HepG2 (cell line): ENCODE measurements at regions not wholly inside any gene's neighbourhood (a gene's known extent, or its start where the extent isn't known, plus 50 kb on each side); places are given as distances from the start of the nearest gene placed in this dataset.

Experiments
- ATAC-seq: fragments of 200-7000 bp; cut with Tn5 transposase; 3 replicates; pipeline ENCODE4 v1.9.1; 2020; ENCODE audit warnings: mild to moderate bottlenecking, moderate library complexity
- BruUV-seq: library from RNA; stranded (reverse); fragments of 400-500 nt; replicated peaks from 2 replicates; lab custom pipeline; 2021; lab: Mats Ljungman, UMichigan
- CTCF ChIA-PET: fragments of 300-600 bp; formaldehyde crosslinking; extraction: SDS; loops from one replicate; lab custom pipeline; 2021; ENCODE audit warnings: low total read pairs, inconsistent platforms, low intra/inter-chr PET ratio; lab: Yijun Ruan, JAX
- POLR2A ChIA-PET: fragments of 350-600 bp; sonication (Branson Sonifier 250); formaldehyde crosslinking; loops from one replicate; lab custom pipeline; 2020; ENCODE audit warnings: antibody characterized with exemption, inconsistent platforms; lab: Yijun Ruan, JAX
- DNase-seq: peaks from one replicate; pipeline ENCODE4 v3.0.0-alpha.2; 2015; ENCODE audit warnings: low spot score
- FAIRE-seq: peaks from 3 replicates; lab custom pipeline; 2011; peaks lifted over from hg19 to GRCh38; lab: Jason Lieb, UNC
- H2AFZ ChIP-seq: one replicate; pipeline ENCODE4 v1.6.1; 2011; ENCODE audit warnings: low read length, inconsistent platforms
- H3K27ac ChIP-seq: fragments of 300-600 bp; 3 replicates; pipeline ENCODE4 v1.8.0; 2011; ENCODE audit warnings: mixed run types, mild to moderate bottlenecking, mixed read lengths, low read length, inconsistent platforms; ENCODE audit not compliant: insufficient read depth; ENCODE audit errors: extremely low read length
- H3K27me3 ChIP-seq, 2 experiments: fragments of 200-600 bp in 1 of 2; 2 replicates in 1 of 2; 3 replicates in 1 of 2; pipeline versions ENCODE4 v1.6.0 to v1.8.0; 2011; ENCODE audit warnings: low read length in 2 of 2, mild to moderate bottlenecking in 2 of 2, moderate library complexity in 2 of 2, inconsistent platforms in 1 of 2; ENCODE audit not compliant: insufficient read depth in 2 of 2, control insufficient read depth in 1 of 2
- H3K36me3 ChIP-seq, 2 experiments: fragments of 200-600 bp in 1 of 2; replicated peaks in 1 of 2; 2 replicates in 1 of 2; 3 replicates in 1 of 2; pipeline versions ENCODE4 v1.5.1 to v1.8.0; 2011; ENCODE audit warnings: low read length in 2 of 2, inconsistent platforms in 1 of 2; ENCODE audit not compliant: insufficient read depth in 2 of 2, control insufficient read depth in 1 of 2
- H3K4me1 ChIP-seq: 2 replicates; pipeline ENCODE4 v1.5.1; 2012; ENCODE audit warnings: low read length, inconsistent platforms; ENCODE audit not compliant: insufficient read depth
- H3K4me2 ChIP-seq: 2 replicates; pipeline ENCODE4 v1.6.0; 2011; ENCODE audit warnings: low read depth, low read length, inconsistent platforms
- H3K4me3 ChIP-seq, 3 experiments: fragments of 200-600 bp in 1 of 3; sonication (generic), shearing (Covaris generic) in 1 of 3; replicated peaks in 1 of 3; 2 replicates each; pipeline ENCODE4 v1.5.1; 2011 to 2016; ENCODE audit warnings: low read length in 3 of 3, inconsistent platforms in 2 of 3, low read depth in 2 of 3, mild to moderate bottlenecking in 2 of 3, control low read depth in 1 of 3, mixed read lengths in 1 of 3; ENCODE audit not compliant: insufficient read depth in 1 of 3
- H3K79me2 ChIP-seq: one replicate; pipeline ENCODE4 v1.6.1; 2011; ENCODE audit warnings: low read length, inconsistent platforms; ENCODE audit not compliant: insufficient read depth
- H3K9ac ChIP-seq: 2 replicates; pipeline ENCODE4 v1.6.0; 2011; ENCODE audit warnings: mild to moderate bottlenecking, low read depth, low read length, inconsistent platforms; ENCODE audit not compliant: insufficient read depth
- H3K9me3 ChIP-seq: 2 replicates; pipeline ENCODE4 v1.5.1; 2012; ENCODE audit warnings: mild to moderate bottlenecking, low read length
- H4K20me1 ChIP-seq: 2 replicates; pipeline ENCODE4 v1.6.0; 2011; ENCODE audit warnings: inconsistent platforms, mild to moderate bottlenecking, low read length, moderate library complexity; ENCODE audit not compliant: insufficient read depth
- ARNTL ChIP-seq: sonication (generic); formaldehyde crosslinking; IDR thresholded peaks from 2 replicates; pipeline ENCODE4 v1.4.0; 2020; ENCODE audit warnings: mild to moderate bottlenecking, missing genetic modification reagents
- CHD4 ChIP-seq: fragments of 200-600 bp; sonication (generic); IDR thresholded peaks from 2 replicates; pipeline ENCODE4 v1.7.0; 2017; ENCODE audit warnings: mild to moderate bottlenecking, low read length, borderline replicate concordance
- FOXP1 ChIP-seq, 2 experiments: fragments of 450-650 bp in 1 of 2; IDR thresholded peaks; 2 replicates each; pipeline ENCODE4 v1.6.1; 2017 to 2018; ENCODE audit warnings: antibody characterized with exemption in 1 of 2
- GLI4 ChIP-seq: sonication (generic); formaldehyde crosslinking; IDR thresholded peaks from 2 replicates; pipeline ENCODE4 v1.5.1; 2020; ENCODE audit warnings: missing genetic modification reagents, mild to moderate bottlenecking, moderate library complexity, borderline replicate concordance
- GMEB2 ChIP-seq: IDR thresholded peaks from 2 replicates; pipeline ENCODE4 v1.6.1; 2016; ENCODE audit warnings: missing biosample characterization, missing genetic modification reagents, low read depth
- HOMEZ ChIP-seq: IDR thresholded peaks from 2 replicates; pipeline ENCODE4 v1.6.1; 2016; ENCODE audit warnings: low read depth
- KAT2B ChIP-seq: fragments of 150-350 bp; IDR thresholded peaks from 2 replicates; pipeline ENCODE4 v1.6.1; 2014; ENCODE audit warnings: low read depth, low read length, borderline replicate concordance
- MXD3 ChIP-seq: IDR thresholded peaks from 2 replicates; pipeline ENCODE4 v1.6.1; 2016; ENCODE audit warnings: mild to moderate bottlenecking, missing biosample characterization, missing genetic modification reagents
- NFYC ChIP-seq: IDR thresholded peaks from 2 replicates; pipeline ENCODE4 v1.6.1; 2016; ENCODE audit warnings: missing genetic modification reagents, missing compliant biosample characterization
- PCBP1 ChIP-seq: fragments of 200-400 bp; formaldehyde crosslinking; IDR thresholded peaks from 2 replicates; pipeline ENCODE4 v1.6.1; 2017; ENCODE audit warnings: mild to moderate bottlenecking, low read depth, low read length, borderline replicate concordance
- SRF ChIP-seq: IDR thresholded peaks from 2 replicates; pipeline ENCODE4 v1.6.1; 2011; ENCODE audit warnings: mild to moderate bottlenecking, low read depth, low read length, moderate library complexity
- U2AF2 ChIP-seq: fragments of 200-400 bp; formaldehyde crosslinking; IDR thresholded peaks from 2 replicates; pipeline ENCODE4 v1.6.1; 2017; ENCODE audit warnings: low read depth, mild to moderate bottlenecking, low read length
- ZNF616 ChIP-seq: sonication (generic); formaldehyde crosslinking; IDR thresholded peaks from 2 replicates; pipeline ENCODE4 v1.5.0; 2020; ENCODE audit warnings: low read depth, mild to moderate bottlenecking, missing genetic modification reagents
- ZNF792 ChIP-seq: IDR thresholded peaks from 2 replicates; pipeline ENCODE4 v1.6.1; 2016
- WGBS: methylation state at CpG from one replicate; pipeline ENCODE4 v1.1.6; 2017; ENCODE audit warnings: low lambda C conversion rate; 5-methylcytosine and 5-hydroxymethylcytosine counted together
- in situ Hi-C: cut with HindIII; loops from 2 replicates; pipeline ENCODE4 v1.10.0; 2017; ENCODE audit warnings: low pct_unique_long_range_greater_than_20kb; ENCODE audit not compliant: extremely low pct_ligation_motif_present
- intact Hi-C: fragments of 100-400 bp; cut with micrococcal nuclease; formaldehyde crosslinking; loops from one replicate; pipeline ENCODE4 v1.10.0; 2022; ENCODE audit not compliant: unreplicated experiment

GRCh38 chr4:32697281-32697814 is 1977.2 kb downstream of the PCDH7 start:
- H3K79me2 ChIP-seq, result no peaks in the 10 kb centered on the region
- H3K9ac ChIP-seq, result no peak overlapping the region
- ChIA-PET POLR2A (no interaction called here), CTCF (no interaction called here)
- in situ Hi-C loops (no loop called here), intact Hi-C loops (no loop called here)
- no peak overlapping the region for H3K4me3 ChIP-seq
- no peak overlapping the region for H3K27ac ChIP-seq
- peaks cover 13% of the 10 kb centered on the region for H3K4me1 ChIP-seq
- H2AFZ ChIP-seq, result no peak overlapping the region
- ATAC-seq (no peak), DNase-seq (no peak), FAIRE-seq (no peak)
- no TSS peak for BruUV-seq
- no peaks in the 10 kb centered on the region for H3K36me3 ChIP-seq
- 50% methylated on average over 2 of the region's 2 CpGs for WGBS
- H3K9me3 ChIP-seq, result no peaks in the 10 kb centered on the region
- no peaks in the 10 kb centered on the region for H3K27me3 ChIP-seq
- no peak overlapping the region for H3K4me2 ChIP-seq
- TF ChIP-seq PCBP1 (no peak), FOXP1 (IDR thresholded peaks at IDR 0.05) (no peak), FOXP1 (CRISPR knock-in tag; IDR thresholded peaks at IDR 0.05) (no peak), ZNF616 (CRISPR knock-in tag) (no peak), MXD3 (no peak), KAT2B (no peak), CHD4 (no peak), ZNF792 (no peak), GMEB2 (CRISPR knock-in tag) (no peak), U2AF2 (no peak), ARNTL (no peak), GLI4 (CRISPR knock-in tag) (no peak), HOMEZ (CRISPR knock-in tag) (no peak), NFYC (no peak), SRF (no peak)
- TF ChIP-seq, all 625 proteins: peak for 0
- no peaks in the 10 kb centered on the region for H4K20me1 ChIP-seq
